HG02678 (cell line): ENCODE measurements at regions not wholly inside any gene's neighbourhood (a gene's known extent, or its start where the extent isn't known, plus 50 kb on each side); places are given as distances from the start of the nearest gene placed in this dataset.
A peak's percentile ranks its signal among the peaks of the same experiment; 100 is the strongest.
"Not testable (repeated sequence)": the region's sequence is repeated elsewhere in the genome, so short reads cannot be mapped to it uniquely, and the experiment has no call there.

Experiments used
- ATAC-seq: cut with Tn5 transposase; IDR thresholded peaks from one replicate; pipeline ENCODE4 v1.9.1; 2021; ENCODE audit warnings: mild to moderate bottlenecking, moderate library complexity; ENCODE audit not compliant: unreplicated experiment

- ATAC-seq = not testable (repeated sequence)
These were observed 152.9 kb upstream of the HSFY1 start for GRCh38 chrY:18393633-18394032.

- ATAC-seq = not testable (repeated sequence)
These were observed 125.7 kb upstream of the HSFY1 start for GRCh38 chrY:18420846-18421245.

GRCh38 chrY:18421457-18421856, 125.1 kb upstream of the HSFY1 start:
- peak; percentile 81 for ATAC-seq

- ATAC-seq = not testable (repeated sequence)
These were observed 122.4 kb upstream of the HSFY1 start for GRCh38 chrY:18423970-18424608.

GRCh38 chrY:18433540-18433939, 113.0 kb upstream of the HSFY1 start:
- ATAC-seq = not testable (repeated sequence)

- peak; percentile 95 for ATAC-seq
These were observed 100.7 kb upstream of the HSFY1 start for GRCh38 chrY:18445853-18446252.

GRCh38 chrY:18452815-18453214, 93.7 kb upstream of the HSFY1 start:
- not testable (repeated sequence) for ATAC-seq

- ATAC-seq = not testable (repeated sequence)
These were observed 87.4 kb upstream of the HSFY1 start for GRCh38 chrY:18459136-18459535.

- not testable (repeated sequence) for ATAC-seq
These were observed 85.2 kb upstream of the HSFY1 start for GRCh38 chrY:18461211-18461911.

- ATAC-seq = not testable (repeated sequence)
These were observed 81.7 kb upstream of the HSFY1 start for GRCh38 chrY:18464812-18465211.

GRCh38 chrY:18466661-18467060, 79.9 kb upstream of the HSFY1 start:
- not testable (repeated sequence) for ATAC-seq

GRCh38 chrY:18483354-18483753, 63.2 kb upstream of the HSFY1 start:
- not testable (repeated sequence) for ATAC-seq
